ENCODE measurements at regions not wholly inside any gene's neighbourhood (a gene's known extent, or its start where the extent isn't known, plus 50 kb on each side); places are given as distances from the start of the nearest gene placed in this dataset.

GRCh38 chr4:30262379-30262778 is 457.8 kb upstream of the PCDH7 start:
- Histone ChIP-seq H3K27me3 (no peaks in the 10 kb centered on the region), H3K4me1 (no peaks in the 10 kb centered on the region), H3K9me3 (no peaks in the 10 kb centered on the region), H3K27ac (no peak overlapping the region), H3K36me3 (replicated peaks in 1 of 2; ENCODE audit: insufficient read depth in 1 of 2, low read depth in 2 of 2) (no peaks in the 10 kb centered on the region), H3K4me3 (no peak overlapping the region)
- intact Hi-C loops (cut with DNase I), result no loop called here
- TF ChIP-seq POLR2A (IDR thresholded peaks at IDR 0.05), result no peak
- TF ChIP-seq CTCF (IDR thresholded peaks at IDR 0.05), result no peak
- ATAC-seq, result no peak
- 57% methylated on average over 2 of the region's 2 CpGs for WGBS, 2 donors
- no peak for DNase-seq

GRCh38 chr4:30264465-30264864 is 455.7 kb upstream of the PCDH7 start:
- ATAC-seq (no peak), DNase-seq (no peak)
- no peaks in the 10 kb centered on the region for H3K4me1 ChIP-seq
- no peak overlapping the region for H3K27ac ChIP-seq
- TF ChIP-seq POLR2A (IDR thresholded peaks at IDR 0.05), result no peak
- no peak for TF ChIP-seq CTCF (IDR thresholded peaks at IDR 0.05)
- 71 to 75% methylated on average over 14 to 15 of the region's 15 CpGs for WGBS, 2 donors
- no peaks in the 10 kb centered on the region for H3K27me3 ChIP-seq
- no peaks in the 10 kb centered on the region for H3K9me3 ChIP-seq
- H3K36me3 ChIP-seq (replicated peaks in 1 of 2; ENCODE audit: insufficient read depth in 1 of 2, low read depth in 2 of 2), result no peaks in the 10 kb centered on the region
- no peak overlapping the region for H3K4me3 ChIP-seq
- intact Hi-C loops (cut with DNase I), result no loop called here

DNA sequence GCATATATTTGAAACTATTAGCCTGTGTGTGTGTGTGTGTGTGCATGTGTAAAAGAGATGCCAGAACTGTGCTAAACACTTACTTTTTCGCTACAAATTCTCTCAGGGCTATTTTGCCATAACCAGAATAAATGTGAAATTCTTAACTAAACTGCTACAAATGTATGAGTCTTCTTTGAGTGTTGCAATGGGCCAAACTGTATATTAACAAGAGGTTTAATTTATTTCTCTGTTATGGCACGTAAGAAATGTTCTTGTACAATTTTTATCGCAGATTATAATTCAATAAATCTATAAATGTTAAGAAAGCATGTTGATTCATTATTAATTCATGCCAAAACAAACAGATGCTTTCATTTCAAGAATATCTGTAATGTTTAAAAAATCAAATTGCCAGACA is 454.5 kb upstream of the PCDH7 start:
- ATAC-seq (no peak), DNase-seq (no peak)
- 41 to 45% methylated on average over 3 of the region's 3 CpGs for WGBS, 2 donors
- H3K9me3 ChIP-seq, result no peaks in the 10 kb centered on the region
- H3K27ac ChIP-seq, result no peak overlapping the region
- no peaks in the 10 kb centered on the region for H3K4me1 ChIP-seq
- no peak overlapping the region for H3K4me3 ChIP-seq
- intact Hi-C loops (cut with DNase I), result no loop called here
- TF ChIP-seq POLR2A (IDR thresholded peaks at IDR 0.05) (no peak), CTCF (IDR thresholded peaks at IDR 0.05) (no peak)
- no peaks in the 10 kb centered on the region for H3K36me3 ChIP-seq (replicated peaks in 1 of 2; ENCODE audit: insufficient read depth in 1 of 2, low read depth in 2 of 2)
- H3K27me3 ChIP-seq, result no peaks in the 10 kb centered on the region

- no peaks in the 10 kb centered on the region for H3K27me3 ChIP-seq
- no peak for TF ChIP-seq CTCF (IDR thresholded peaks at IDR 0.05)
- no peak for TF ChIP-seq POLR2A (IDR thresholded peaks at IDR 0.05)
- H3K4me1 ChIP-seq, result no peaks in the 10 kb centered on the region
- H3K9me3 ChIP-seq, result no peaks in the 10 kb centered on the region
- WGBS, 2 donors, result 22 to 29% methylated on average over 2 of the region's 2 CpGs
- DNase-seq (no peak), ATAC-seq (no peak)
- no peak overlapping the region for H3K4me3 ChIP-seq
- no peaks in the 10 kb centered on the region for H3K36me3 ChIP-seq (replicated peaks in 1 of 2; ENCODE audit: insufficient read depth in 1 of 2, low read depth in 2 of 2)
- H3K27ac ChIP-seq, result no peak overlapping the region
- intact Hi-C loops (cut with DNase I), result no loop called here
Measured at GRCh38 chr4:30268370-30268769, 451.8 kb upstream of the PCDH7 start.

DNA sequence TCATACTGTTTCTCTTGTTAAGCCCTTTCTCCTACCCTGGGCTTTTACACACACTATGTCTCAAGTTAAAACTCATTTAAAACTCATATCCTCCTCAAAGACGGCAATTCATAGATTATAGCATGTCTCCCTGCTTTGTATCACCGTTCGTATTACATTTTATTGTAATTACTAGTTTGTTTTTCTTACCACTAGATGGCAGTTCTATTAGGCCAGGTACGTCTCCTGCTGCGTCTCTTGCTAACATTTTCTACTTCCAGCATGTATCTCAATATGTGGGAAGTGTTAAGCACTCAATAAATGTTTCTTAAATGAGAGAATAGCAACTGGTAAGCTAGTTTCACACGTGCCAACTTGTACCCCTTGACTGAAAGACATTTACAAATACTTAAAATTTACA is 450.3 kb upstream of the PCDH7 start:
- Histone ChIP-seq H3K4me1 (no peaks in the 10 kb centered on the region), H3K4me3 (no peak overlapping the region), H3K9me3 (no peaks in the 10 kb centered on the region), H3K27me3 (no peaks in the 10 kb centered on the region), H3K27ac (no peak overlapping the region), H3K36me3 (replicated peaks in 1 of 2; ENCODE audit: insufficient read depth in 1 of 2, low read depth in 2 of 2) (no peaks in the 10 kb centered on the region)
- TF ChIP-seq POLR2A (IDR thresholded peaks at IDR 0.05) (no peak), CTCF (IDR thresholded peaks at IDR 0.05) (peak in 5 of 7 experiments; percentile 11 to 24 (median 21))
- DNase-seq (no peak), ATAC-seq (no peak)
- intact Hi-C loops (cut with DNase I), result no loop called here
- 26 to 28% methylated on average over 6 of the region's 6 CpGs for WGBS, 2 donors

All from body of pancreas (tissue), 4 donors.